ENCODE measurements at regions not wholly inside any gene's neighbourhood (a gene's known extent, or its start where the extent isn't known, plus 50 kb on each side); places are given as distances from the start of the nearest gene placed in this dataset.

DNA sequence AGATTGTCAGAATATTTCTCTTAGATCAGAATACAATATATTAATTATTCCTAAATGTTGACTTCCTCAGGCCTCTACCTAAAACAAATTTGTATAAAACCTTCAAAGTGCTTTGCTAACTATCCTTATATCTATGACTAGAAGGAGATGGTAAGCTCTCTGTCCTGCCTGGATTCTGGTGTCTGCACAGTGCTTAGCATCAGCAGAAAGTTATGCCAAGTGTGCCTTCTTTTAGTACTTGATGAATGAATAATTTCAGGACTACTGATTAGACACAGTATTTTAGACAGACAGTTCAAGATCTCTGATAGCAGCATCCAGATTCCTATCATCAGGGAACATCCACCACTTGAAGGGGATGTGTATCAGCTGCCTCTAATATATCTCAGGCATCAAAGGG lies 242.4 kb upstream of the TLL1 start:
- intact Hi-C loops (cut with DNase I; ENCODE audit: low total_unique reads): no loop called here
- TF ChIP-seq POLR2AphosphoS5 (IDR thresholded peaks at IDR 0.05): no peak
- no peak for TF ChIP-seq POLR2A (IDR thresholded peaks at IDR 0.05)
- TF ChIP-seq CTCF (IDR thresholded peaks at IDR 0.05): no peak
- TF ChIP-seq EP300 (IDR thresholded peaks at IDR 0.05; ENCODE audit: low read depth): no peak

GRCh38 chr4:165631208-165631894 lies 241.7 kb upstream of the TLL1 start:
- no peak for DNase-seq
- Histone ChIP-seq H3K4me3 (no peak overlapping the region), H3K9me3 (no peaks in the 10 kb centered on the region), H3K27me3 (no peaks in the 10 kb centered on the region), H3K36me3 (no peaks in the 10 kb centered on the region), H3K27ac (no peak overlapping the region), H3K4me1 (no peaks in the 10 kb centered on the region)
- in situ Hi-C loops (cut with MboI; ENCODE audit: low pct_ligation_motif_present in 1 of 4, low pct_unique_long_range_greater_than_20kb in 1 of 4, low sequenced_read_pairs in 3 of 4) (no loop called here), intact Hi-C loops (cut with DNase I; ENCODE audit: low total_unique reads) (no loop called here)
- WGBS, 2 donors (ENCODE audit: low coverage in 1 of 2): 73 to 80% methylated on average over 3 of the region's 3 CpGs
- no peak for TF ChIP-seq CTCF (IDR thresholded peaks at IDR 0.05)
- no peak for TF ChIP-seq EP300 (IDR thresholded peaks at IDR 0.05; ENCODE audit: low read depth)
- TF ChIP-seq POLR2AphosphoS5 (IDR thresholded peaks at IDR 0.05): no peak
- TF ChIP-seq POLR2A (IDR thresholded peaks at IDR 0.05): no peak

More for the DNA sequence above, 242.4 kb upstream of the TLL1 start:
- Histone ChIP-seq H3K36me3 (no peaks in the 10 kb centered on the region), H3K27ac (no peak overlapping the region), H3K27me3 (no peaks in the 10 kb centered on the region), H3K9me3 (no peaks in the 10 kb centered on the region), H3K4me1 (no peaks in the 10 kb centered on the region), H3K4me3 (no peak overlapping the region)
- in situ Hi-C loops (cut with MboI; ENCODE audit: low pct_ligation_motif_present in 1 of 4, low pct_unique_long_range_greater_than_20kb in 1 of 4, low sequenced_read_pairs in 3 of 4): no loop called here
- DNase-seq: no peak

- in situ Hi-C loops (cut with MboI; ENCODE audit: low pct_ligation_motif_present in 1 of 4, low pct_unique_long_range_greater_than_20kb in 1 of 4, low sequenced_read_pairs in 3 of 4) (no loop called here), intact Hi-C loops (cut with DNase I; ENCODE audit: low total_unique reads) (no loop called here)
- Histone ChIP-seq H3K36me3 (no peaks in the 10 kb centered on the region), H3K4me1 (no peaks in the 10 kb centered on the region), H3K27ac (no peak overlapping the region), H3K9me3 (no peaks in the 10 kb centered on the region), H3K27me3 (no peaks in the 10 kb centered on the region), H3K4me3 (no peak overlapping the region)
- DNase-seq: no peak
- TF ChIP-seq POLR2AphosphoS5 (IDR thresholded peaks at IDR 0.05): no peak
- TF ChIP-seq POLR2A (IDR thresholded peaks at IDR 0.05): no peak
- no peak for TF ChIP-seq CTCF (IDR thresholded peaks at IDR 0.05)
- no peak for TF ChIP-seq EP300 (IDR thresholded peaks at IDR 0.05; ENCODE audit: low read depth)
- WGBS, 2 donors (ENCODE audit: low coverage in 1 of 2): 63% methylated on average over 3 of the region's 3 CpGs; no CpG with 5 or more reads in 1 of the 2 donors
Observed at GRCh38 chr4:165631912-165632311, 241.1 kb upstream of the TLL1 start.

GRCh38 chr4:165634766-165635165 lies 238.3 kb upstream of the TLL1 start:
- H3K9me3 ChIP-seq: no peaks in the 10 kb centered on the region
- DNase-seq: no peak
- no peaks in the 10 kb centered on the region for H3K27me3 ChIP-seq
- no peaks in the 10 kb centered on the region for H3K4me1 ChIP-seq
- no peak overlapping the region for H3K4me3 ChIP-seq
- in situ Hi-C loops (cut with MboI; ENCODE audit: low pct_ligation_motif_present in 1 of 4, low pct_unique_long_range_greater_than_20kb in 1 of 4, low sequenced_read_pairs in 3 of 4) (no loop called here), intact Hi-C loops (cut with DNase I; ENCODE audit: low total_unique reads) (no loop called here)
- TF ChIP-seq EP300 (IDR thresholded peaks at IDR 0.05; ENCODE audit: low read depth) (no peak), POLR2AphosphoS5 (IDR thresholded peaks at IDR 0.05) (no peak), CTCF (IDR thresholded peaks at IDR 0.05) (no peak), POLR2A (IDR thresholded peaks at IDR 0.05) (no peak)
- no peaks in the 10 kb centered on the region for H3K36me3 ChIP-seq
- H3K27ac ChIP-seq: no peak overlapping the region

Data from transverse colon (tissue), 4 donors.